ENCODE measurements at regions not wholly inside any gene's neighbourhood (a gene's known extent, or its start where the extent isn't known, plus 50 kb on each side); places are given as distances from the start of the nearest gene placed in this dataset.

- no peak for TF ChIP-seq ZNF280C (tag by site-specific recombination; IDR thresholded peaks at IDR 0.05)
- no peak for TF ChIP-seq ZNF621 (tag by site-specific recombination; IDR thresholded peaks at IDR 0.05)
- no peak for TF ChIP-seq ZFP69B (tag by site-specific recombination; IDR thresholded peaks at IDR 0.05)
- TF ChIP-seq SETDB1 (IDR thresholded peaks at IDR 0.05; ENCODE audit: insufficient read length, low read length) = no peak
- no peak for TF ChIP-seq ZNF548 (tag by site-specific recombination; IDR thresholded peaks at IDR 0.05)
- no peak for TF ChIP-seq GLI4 (tag by site-specific recombination; IDR thresholded peaks at IDR 0.05)
- no peak for TF ChIP-seq ZNF48 (tag by site-specific recombination; IDR thresholded peaks at IDR 0.05)
- TF ChIP-seq EGR2 (tag by site-specific recombination; IDR thresholded peaks at IDR 0.05; ENCODE audit: low read depth) = no peak
- TF ChIP-seq ZNF514 (tag by site-specific recombination; IDR thresholded peaks at IDR 0.05) = no peak
- no peak for TF ChIP-seq PBX3 (CRISPR knock-in tag; IDR thresholded peaks at IDR 0.05)
- TF ChIP-seq ELK4 (IDR thresholded peaks at IDR 0.05; ENCODE audit: borderline replicate concordance, low read depth, low read length) = no peak
- TF ChIP-seq ZNF488 (tag by site-specific recombination; IDR thresholded peaks at IDR 0.05) = no peak
- TF ChIP-seq IKZF3 (tag by site-specific recombination; IDR thresholded peaks at IDR 0.05) = no peak
- TF ChIP-seq REST (tag by site-specific recombination; IDR thresholded peaks at IDR 0.05) = no peak
- no peak for TF ChIP-seq ZNF398 (tag by site-specific recombination; IDR thresholded peaks at IDR 0.05)
- no peak for TF ChIP-seq ZNF324 (tag by site-specific recombination; IDR thresholded peaks at IDR 0.05)
- H3K4me3 ChIP-seq (ENCODE audit: low read depth, low read length) = no peak overlapping the region
- POLR2A ChIA-PET = no interaction called here
- CTCF ChIA-PET = interaction anchor here (0.6 to 1.5 kb wide), 3 partner anchors 118 to 160 kb away, joined by 3 to 6 read pairs (median 5); no protein-coding TSS in a partner anchor
- H3K27ac ChIP-seq (ENCODE audit: extremely low read depth, low read depth, low read length) = no peak overlapping the region
- no peaks in the 10 kb centered on the region for H3K4me1 ChIP-seq (ENCODE audit: control insufficient read depth, insufficient read depth, low read length)
- no peaks in the 10 kb centered on the region for H3K36me3 ChIP-seq (ENCODE audit: control insufficient read depth in 2 of 2, insufficient read depth in 1 of 2, low read length in 2 of 2)
- no peaks in the 10 kb centered on the region for H3K9me3 ChIP-seq (ENCODE audit: control insufficient read depth, insufficient read depth, low read depth, low read length)
Measured at GRCh38 chr4:137980641-137981040, 261.5 kb downstream of the SLC7A11 start.

Measured in HEK293 (cell line).